Activated T-cell treated with anti-CD3 and anti-CD28 coated beads, Interleukin-2, amount 50 U/mL, for 72 hours (primary cell): ENCODE measurements at regions not wholly inside any gene's neighbourhood (a gene's known extent, or its start where the extent isn't known, plus 50 kb on each side); places are given as distances from the start of the nearest gene placed in this dataset.
"Not testable (repeated sequence)": the region's sequence is repeated elsewhere in the genome, so short reads cannot be mapped to it uniquely, and the experiment has no call there.

Source experiments
- ATAC-seq, 2 donors: fragments of 150-1000 bp; cut with Tn5 transposase; replicated peaks in 1 of 2; 2 replicates each; pipeline ENCODE4 v1.10.0; 2021; ENCODE audit warnings: moderate library complexity in 2 of 2, mild to moderate bottlenecking in 1 of 2
- DNase-seq, 2 donors: peaks; one replicate each; pipeline ENCODE4 v3.0.0; 2021 to 2022; ENCODE audit warnings: mixed read lengths in 1 of 2
- H3K27ac Mint-ChIP-seq: one replicate; pipeline ENCODE4 v1.8.0; 2022; ENCODE audit warnings: mild to moderate bottlenecking, moderate library complexity, mixed read lengths
- H3K27me3 Mint-ChIP-seq: one replicate; pipeline ENCODE4 v1.8.0; 2022; ENCODE audit warnings: low read depth, mixed read lengths
- H3K36me3 Mint-ChIP-seq, 2 donors: one replicate each; pipeline ENCODE4 v1.8.0; 2022; ENCODE audit warnings: mixed read lengths in 2 of 2, mild to moderate bottlenecking in 1 of 2; ENCODE audit not compliant: insufficient read depth in 2 of 2
- H3K4me1 Mint-ChIP-seq: one replicate; pipeline ENCODE4 v1.8.0; 2022; ENCODE audit warnings: low read depth, mixed read lengths
- H3K4me3 Mint-ChIP-seq, 2 donors: one replicate each; pipeline ENCODE4 v1.8.0; 2022; ENCODE audit warnings: mild to moderate bottlenecking in 2 of 2, mixed read lengths in 2 of 2, moderate library complexity in 2 of 2
- H3K9me3 Mint-ChIP-seq, 2 donors: one replicate each; pipeline ENCODE4 v1.8.0; 2022; ENCODE audit warnings: mixed read lengths in 2 of 2

DNA sequence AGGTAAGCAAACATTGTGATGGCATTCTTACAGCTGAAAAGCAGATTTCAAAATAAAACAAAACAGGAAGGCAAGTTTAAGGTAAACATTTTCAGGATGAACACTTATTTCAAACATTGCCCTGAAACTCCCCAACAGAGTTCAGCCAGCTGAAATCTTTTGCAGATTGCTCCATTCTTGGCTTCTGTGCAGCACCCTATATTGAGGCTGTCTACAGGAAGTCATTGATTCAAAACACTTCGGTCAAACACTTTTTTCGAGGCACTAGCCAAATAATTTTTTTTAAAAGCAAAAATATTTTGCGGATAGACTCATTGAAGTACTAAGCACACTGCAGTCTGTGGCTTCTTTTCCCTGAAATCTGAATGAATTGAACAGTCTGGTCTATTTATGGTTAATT lies 318.1 kb upstream of the PDE3A start:
- DNase-seq (no peak), ATAC-seq (no peak)
- H3K4me3 Mint-ChIP-seq: no peak overlapping the region
- H3K4me1 Mint-ChIP-seq: no peaks in the 10 kb centered on the region
- no peak overlapping the region for H3K27ac Mint-ChIP-seq
- H3K27me3 Mint-ChIP-seq: no peaks in the 10 kb centered on the region
- no peaks in the 10 kb centered on the region for H3K36me3 Mint-ChIP-seq
- H3K9me3 Mint-ChIP-seq: peaks cover 0 to 2% of the 10 kb centered on the region in 2 donors

DNA sequence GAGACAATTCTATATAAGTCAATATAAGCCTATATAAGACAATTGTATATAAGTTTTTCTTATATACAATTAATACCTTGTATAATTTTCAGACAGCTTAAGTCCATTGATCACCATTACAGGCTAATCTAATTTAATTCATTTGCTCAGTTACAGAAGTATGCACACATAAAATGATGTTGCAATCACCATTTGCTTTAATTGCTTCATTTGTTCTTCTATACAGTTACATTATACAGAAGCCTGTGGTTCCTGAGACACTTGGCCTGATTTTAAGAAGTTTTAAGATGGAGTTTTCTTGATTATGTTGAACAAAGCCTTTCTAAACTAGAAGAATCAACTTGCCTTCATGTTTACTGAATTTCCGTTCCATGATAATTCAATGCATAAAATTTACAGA lies 314.6 kb upstream of the PDE3A start:
- Mint-ChIP-seq H3K36me3 (no peaks in the 10 kb centered on the region), H3K27me3 (no peaks in the 10 kb centered on the region), H3K4me1 (no peaks in the 10 kb centered on the region), H3K9me3 (peaks cover 0 to 3% of the 10 kb centered on the region in 2 donors), H3K27ac (no peak overlapping the region), H3K4me3 (no peak overlapping the region)
- ATAC-seq (no peak), DNase-seq (no peak)

DNA sequence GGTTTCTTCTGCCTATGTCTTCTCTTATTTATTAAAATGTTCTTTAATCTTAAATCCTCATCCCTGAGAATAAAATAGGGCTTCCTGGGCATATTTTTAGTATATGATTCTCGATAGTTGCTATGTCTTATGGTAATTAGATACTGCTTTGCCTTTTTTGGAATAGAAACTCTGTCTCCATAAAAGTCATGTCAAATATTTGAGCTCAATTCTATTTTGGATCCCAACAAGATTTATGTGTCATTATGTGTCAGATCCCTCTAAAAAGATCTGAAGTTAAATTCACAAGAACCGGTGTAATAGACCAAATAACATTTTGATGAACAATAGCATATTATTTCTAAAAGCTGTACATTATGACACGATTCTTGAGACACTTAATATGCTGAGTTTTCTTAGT lies 312.5 kb upstream of the PDE3A start:
- H3K27me3 Mint-ChIP-seq: no peaks in the 10 kb centered on the region
- H3K27ac Mint-ChIP-seq: no peak overlapping the region
- ATAC-seq (no peak), DNase-seq (no peak)
- H3K4me1 Mint-ChIP-seq: no peaks in the 10 kb centered on the region
- H3K9me3 Mint-ChIP-seq: peaks cover 0 to 5% of the 10 kb centered on the region in 2 donors
- H3K4me3 Mint-ChIP-seq: no peak overlapping the region
- peaks cover 0 to 2% of the 10 kb centered on the region in 2 donors for H3K36me3 Mint-ChIP-seq

DNA sequence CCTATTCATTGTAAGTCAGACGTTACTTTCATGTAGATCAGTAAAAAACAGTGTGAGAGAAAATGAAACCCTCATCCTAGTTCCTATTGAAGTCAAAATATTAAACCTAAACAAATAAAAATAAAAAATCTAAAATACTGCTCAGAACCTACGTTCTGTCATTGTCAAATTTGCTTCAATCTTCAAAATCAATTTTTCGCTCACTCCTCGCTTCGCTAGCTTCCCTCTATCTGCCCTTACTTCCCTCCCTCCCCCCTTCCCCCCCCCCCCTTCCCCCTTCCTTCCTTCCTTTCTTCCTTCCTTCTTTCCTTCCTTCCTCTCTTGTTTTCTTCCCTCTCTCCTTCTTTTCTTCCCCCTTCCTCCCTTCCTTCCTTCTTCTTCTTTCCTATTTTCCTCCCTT lies 310.9 kb upstream of the PDE3A start:
- ATAC-seq: no peak
- H3K27me3 Mint-ChIP-seq: no peaks in the 10 kb centered on the region
- no peak overlapping the region for H3K27ac Mint-ChIP-seq
- DNase-seq: no peak
- peaks cover 0 to 2% of the 10 kb centered on the region in 2 donors for H3K36me3 Mint-ChIP-seq
- H3K4me3 Mint-ChIP-seq: no peak overlapping the region
- H3K9me3 Mint-ChIP-seq: peaks cover 5 to 6% of the 10 kb centered on the region in 2 donors
- no peaks in the 10 kb centered on the region for H3K4me1 Mint-ChIP-seq

DNA sequence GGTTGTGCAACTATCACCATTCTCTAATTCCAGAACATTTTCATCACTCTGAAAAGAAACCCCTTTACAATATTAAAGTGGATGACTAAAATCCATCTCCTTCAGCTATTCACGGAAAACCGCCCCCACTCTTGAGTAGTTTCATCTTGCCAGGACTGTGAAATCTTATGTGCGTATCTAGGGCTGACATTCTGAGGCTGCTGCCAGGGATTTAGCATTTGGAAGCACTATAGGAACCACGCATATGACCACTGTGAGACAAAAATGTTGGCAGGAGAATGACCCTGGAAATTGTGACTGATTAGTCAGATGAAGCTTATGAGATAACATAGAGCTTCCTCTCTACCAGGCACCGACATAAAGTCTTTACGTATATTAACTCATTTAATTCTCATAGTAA lies 305.2 kb upstream of the PDE3A start:
- H3K27ac Mint-ChIP-seq: no peak overlapping the region
- peaks cover 0 to 2% of the 10 kb centered on the region in 2 donors for H3K36me3 Mint-ChIP-seq
- no peak for ATAC-seq
- peaks cover 9 to 11% of the 10 kb centered on the region in 2 donors for H3K9me3 Mint-ChIP-seq
- H3K4me3 Mint-ChIP-seq: no peak overlapping the region
- DNase-seq: no peak
- H3K4me1 Mint-ChIP-seq: no peaks in the 10 kb centered on the region
- no peaks in the 10 kb centered on the region for H3K27me3 Mint-ChIP-seq

DNA sequence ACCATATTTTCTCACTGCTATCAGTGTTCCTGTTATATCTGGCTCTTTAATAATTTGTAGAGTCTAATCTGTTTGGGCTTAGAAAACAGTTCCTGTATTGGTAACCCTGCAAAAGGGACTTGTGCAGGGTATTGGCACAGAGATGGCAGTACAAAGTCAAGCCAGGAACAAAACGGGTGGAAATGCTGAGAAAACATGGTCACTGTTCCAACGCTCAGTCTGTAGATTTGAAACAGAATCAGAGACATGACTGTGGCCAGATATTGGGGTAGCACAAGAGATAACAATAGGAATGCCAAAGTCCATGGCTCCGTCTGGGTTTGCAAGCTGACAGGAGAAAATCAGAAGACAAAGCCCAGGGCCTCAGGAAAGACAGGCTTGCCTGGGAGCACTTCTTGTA lies 290.7 kb upstream of the PDE3A start:
- DNase-seq (no peak), ATAC-seq (no peak)
- Mint-ChIP-seq H3K4me3 (no peak overlapping the region), H3K27ac (no peak overlapping the region), H3K4me1 (no peaks in the 10 kb centered on the region), H3K27me3 (no peaks in the 10 kb centered on the region), H3K36me3 (no peaks in the 10 kb centered on the region), H3K9me3 (peaks cover 4% of the 10 kb centered on the region in 2 donors)

DNA sequence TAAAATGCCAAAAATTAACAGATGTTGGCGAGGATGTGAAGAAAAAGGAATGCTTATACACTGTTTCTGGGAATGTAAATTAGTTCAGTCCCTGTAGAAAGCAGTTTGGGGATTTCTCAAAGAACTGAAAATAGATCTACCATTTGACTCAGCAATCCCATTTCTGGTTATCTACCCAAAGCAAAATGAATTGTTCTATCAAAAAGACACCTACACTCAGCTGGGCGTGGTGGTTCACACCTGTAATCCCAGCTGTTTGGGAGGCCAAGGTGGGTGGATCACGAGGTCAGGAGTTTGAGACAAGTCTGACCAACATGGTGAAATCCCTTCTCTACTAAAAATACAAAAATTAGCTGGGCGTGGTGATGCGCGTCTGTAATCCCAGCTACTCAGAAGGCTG lies 279.3 kb upstream of the PDE3A start:
- H3K36me3 Mint-ChIP-seq: no peaks in the 10 kb centered on the region
- ATAC-seq (no peak), DNase-seq (no peak)
- H3K4me1 Mint-ChIP-seq: no peaks in the 10 kb centered on the region
- no peaks in the 10 kb centered on the region for H3K9me3 Mint-ChIP-seq
- no peaks in the 10 kb centered on the region for H3K27me3 Mint-ChIP-seq
- no peak overlapping the region for H3K27ac Mint-ChIP-seq
- H3K4me3 Mint-ChIP-seq: no peak overlapping the region

DNA sequence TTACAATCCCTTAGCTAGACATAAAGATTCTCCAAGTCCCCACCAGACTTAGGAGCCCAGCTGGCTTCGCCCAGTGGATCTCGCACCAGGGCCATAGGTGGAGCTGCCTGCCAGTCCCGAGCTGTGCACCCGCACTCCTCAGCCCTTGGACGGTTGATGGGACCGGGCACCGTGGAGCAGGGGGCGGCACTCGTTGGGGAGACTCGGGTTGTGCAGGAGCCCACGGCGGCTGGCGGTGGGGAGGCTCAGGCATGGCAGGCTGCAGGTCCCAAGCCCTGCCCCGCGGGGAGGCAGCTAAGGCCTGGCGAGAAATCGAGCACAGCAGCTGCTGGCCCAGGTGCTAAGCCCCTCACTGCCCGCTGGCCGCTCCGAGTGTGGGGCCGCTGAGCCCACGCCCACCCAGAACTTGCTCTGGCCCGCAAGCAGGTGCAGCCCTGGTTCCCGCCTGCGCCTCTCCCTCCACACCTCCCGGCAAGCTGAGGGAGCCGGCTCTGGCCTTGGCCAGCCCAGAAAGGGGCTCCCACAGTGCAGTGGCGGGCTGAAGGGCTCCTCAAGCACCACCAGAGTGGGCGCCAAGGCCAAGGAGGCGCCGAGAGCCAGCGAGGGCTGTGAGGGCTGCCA lies 275.0 kb upstream of the PDE3A start:
- H3K9me3 Mint-ChIP-seq, DNase-seq, H3K27ac Mint-ChIP-seq, ATAC-seq, H3K36me3 Mint-ChIP-seq, H3K27me3 Mint-ChIP-seq, H3K4me3 Mint-ChIP-seq, H3K4me1 Mint-ChIP-seq: not testable (repeated sequence)

DNA sequence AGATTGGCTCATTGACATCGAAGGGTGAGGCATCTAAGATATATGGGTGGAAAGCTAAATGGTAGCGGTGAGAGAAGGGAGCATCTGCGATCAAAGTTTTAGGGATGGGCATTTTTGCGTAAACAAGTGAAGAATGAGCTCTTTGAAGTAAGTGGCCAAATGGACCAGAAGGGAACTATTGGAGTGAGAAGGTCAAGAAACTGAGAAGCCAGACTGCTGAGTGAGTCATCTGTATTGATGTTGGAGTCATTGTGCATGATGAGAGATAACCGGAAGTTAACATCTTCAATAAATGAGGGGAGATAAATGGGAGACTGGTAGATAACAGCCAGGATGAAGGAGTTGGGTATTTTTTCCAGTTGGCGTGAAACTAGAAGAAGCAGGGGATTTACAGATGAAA lies 271.9 kb upstream of the PDE3A start:
- Mint-ChIP-seq H3K36me3 (no peaks in the 10 kb centered on the region), H3K27ac (no peak overlapping the region), H3K9me3 (peaks cover 0 to 2% of the 10 kb centered on the region in 2 donors), H3K4me3 (no peak overlapping the region), H3K27me3 (no peaks in the 10 kb centered on the region), H3K4me1 (no peaks in the 10 kb centered on the region)
- DNase-seq (no peak), ATAC-seq (no peak)

DNA sequence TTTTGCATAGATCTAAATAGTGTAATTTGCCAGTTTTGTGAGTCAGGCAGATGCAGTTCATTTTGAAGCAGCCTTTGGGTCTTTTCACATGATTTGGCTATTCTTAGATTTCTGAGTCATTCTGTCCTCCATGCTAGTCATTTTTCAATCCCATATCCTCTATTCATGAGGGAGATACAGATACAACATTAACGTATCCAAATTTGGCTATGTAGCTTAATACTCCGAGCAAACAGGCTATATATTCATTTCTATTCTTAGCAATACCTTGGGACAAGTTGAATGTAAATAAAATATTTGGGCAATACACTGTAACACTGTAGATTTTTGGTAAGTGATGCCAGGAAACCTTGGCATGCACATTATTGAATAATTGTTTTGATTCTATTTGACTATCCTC lies 270.7 kb upstream of the PDE3A start:
- Mint-ChIP-seq H3K4me1 (no peaks in the 10 kb centered on the region), H3K4me3 (no peak overlapping the region), H3K36me3 (no peaks in the 10 kb centered on the region), H3K27ac (no peak overlapping the region), H3K27me3 (no peaks in the 10 kb centered on the region), H3K9me3 (peaks cover 0 to 2% of the 10 kb centered on the region in 2 donors)
- DNase-seq (no peak), ATAC-seq (no peak)

DNA sequence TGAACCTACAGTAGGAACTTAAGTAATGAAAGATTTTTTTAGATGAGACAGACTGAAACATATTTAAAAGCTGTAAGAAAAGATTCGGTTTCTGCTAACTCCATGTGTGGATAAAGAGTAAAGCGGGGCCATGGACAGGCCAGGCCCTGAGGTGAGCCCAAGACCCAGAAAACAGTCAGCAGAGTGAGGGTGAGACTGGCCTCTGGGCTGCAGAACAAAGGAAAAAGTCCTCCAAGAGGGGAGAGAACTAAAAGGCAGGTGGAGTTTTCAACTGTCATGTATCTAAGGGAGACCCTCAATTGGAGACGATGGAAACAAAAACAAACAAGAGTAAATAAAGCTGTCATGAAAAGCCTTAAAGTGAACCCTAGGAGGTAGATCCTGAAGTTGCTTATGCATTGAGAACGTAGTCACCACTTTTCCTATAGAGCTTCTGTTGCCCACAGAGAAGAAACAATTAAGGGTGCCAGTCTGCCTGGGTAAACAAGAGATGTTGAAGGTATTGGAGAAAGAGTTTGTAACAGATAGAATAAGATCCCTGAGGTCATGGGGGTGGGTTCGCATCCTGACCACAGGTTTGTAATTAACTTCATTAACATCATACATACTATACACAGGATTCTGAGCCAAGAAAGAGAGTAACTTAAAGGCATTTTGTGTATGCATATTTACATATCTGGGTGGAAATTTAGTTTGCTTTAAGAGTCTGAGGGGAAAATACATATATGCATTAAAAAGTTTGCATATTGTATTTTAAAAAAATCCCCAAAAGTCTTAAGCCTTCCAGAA lies 268.7 kb upstream of the PDE3A start:
- Mint-ChIP-seq H3K4me1 (no peaks in the 10 kb centered on the region), H3K36me3 (no peaks in the 10 kb centered on the region), H3K4me3 (no peak overlapping the region), H3K27me3 (no peaks in the 10 kb centered on the region), H3K27ac (no peak overlapping the region), H3K9me3 (peaks cover 0 to 2% of the 10 kb centered on the region in 2 donors)
- ATAC-seq: no peak
- DNase-seq: no peak

DNA sequence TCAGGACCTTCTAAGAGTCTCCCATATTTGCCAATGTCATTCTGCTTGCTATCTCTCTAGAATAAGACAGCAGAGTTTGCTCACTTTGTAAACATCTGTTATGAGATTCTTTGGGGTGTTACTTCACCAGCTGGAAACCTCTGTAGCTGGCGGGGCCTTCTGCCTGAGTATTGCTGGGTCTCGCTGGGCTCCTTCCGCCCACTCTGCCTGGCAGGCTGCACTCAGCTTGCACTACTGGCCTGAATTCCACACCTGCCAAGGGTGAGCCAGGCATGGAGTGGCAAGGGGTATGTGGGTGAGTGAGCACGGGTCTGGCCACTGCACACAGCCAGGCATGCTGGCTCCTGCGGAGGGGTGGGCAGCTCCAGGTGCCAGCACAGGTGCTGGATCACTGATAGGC lies 267.3 kb upstream of the PDE3A start:
- DNase-seq (no peak), ATAC-seq (no peak)
- H3K4me1 Mint-ChIP-seq: no peaks in the 10 kb centered on the region
- peaks cover 0 to 2% of the 10 kb centered on the region in 2 donors for H3K9me3 Mint-ChIP-seq
- no peaks in the 10 kb centered on the region for H3K36me3 Mint-ChIP-seq
- H3K27me3 Mint-ChIP-seq: no peaks in the 10 kb centered on the region
- no peak overlapping the region for H3K27ac Mint-ChIP-seq
- no peak overlapping the region for H3K4me3 Mint-ChIP-seq

DNA sequence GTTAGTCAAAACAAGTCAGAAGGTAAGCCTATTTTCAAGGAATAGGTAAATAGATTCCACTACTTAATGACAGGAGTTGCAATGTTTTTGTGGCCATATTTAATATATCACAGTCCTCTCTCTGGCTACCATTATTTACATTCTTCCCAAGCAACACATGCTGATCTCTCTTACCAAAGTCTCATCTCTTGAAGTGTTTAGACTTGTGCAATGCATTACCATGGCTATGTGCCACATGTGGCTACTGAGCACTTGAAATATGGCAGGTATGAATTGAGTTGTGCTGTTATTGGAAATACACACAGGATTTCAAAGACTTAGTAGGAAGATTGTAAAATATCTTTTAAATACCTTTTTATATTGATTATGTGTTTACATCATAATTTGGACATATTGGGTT lies 262.4 kb upstream of the PDE3A start:
- Mint-ChIP-seq H3K36me3 (no peaks in the 10 kb centered on the region), H3K9me3 (no peaks in the 10 kb centered on the region), H3K4me1 (no peaks in the 10 kb centered on the region), H3K4me3 (no peak overlapping the region), H3K27ac (no peak overlapping the region), H3K27me3 (no peaks in the 10 kb centered on the region)
- no peak for DNase-seq
- ATAC-seq: no peak

DNA sequence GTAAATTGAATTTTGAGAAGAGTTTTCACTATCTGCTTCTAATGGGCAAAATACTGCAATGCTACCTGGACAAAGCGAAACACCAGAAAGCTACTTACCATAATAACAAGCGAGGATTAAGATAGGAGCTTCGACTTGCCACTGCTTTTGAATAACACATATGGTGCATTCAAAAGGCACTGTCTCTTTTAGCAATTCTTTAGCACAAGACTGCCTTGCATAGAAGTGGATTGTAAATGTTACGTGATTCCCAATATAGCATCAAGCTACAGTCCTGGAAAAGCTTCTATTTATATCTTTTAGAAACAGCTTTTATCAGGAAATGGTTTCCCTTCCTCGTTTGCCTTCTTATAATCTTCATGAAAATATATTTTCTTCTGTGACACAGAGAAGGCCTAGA lies 258.7 kb upstream of the PDE3A start:
- H3K27me3 Mint-ChIP-seq: no peaks in the 10 kb centered on the region
- no peak for DNase-seq
- ATAC-seq: no peak
- H3K4me3 Mint-ChIP-seq: no peak overlapping the region
- H3K9me3 Mint-ChIP-seq: peaks cover 1 to 3% of the 10 kb centered on the region in 2 donors
- H3K27ac Mint-ChIP-seq: no peak overlapping the region
- no peaks in the 10 kb centered on the region for H3K4me1 Mint-ChIP-seq
- H3K36me3 Mint-ChIP-seq: no peaks in the 10 kb centered on the region
